IPS-18a (cell line): ENCODE measurements at regions not wholly inside any gene's neighbourhood (a gene's known extent, or its start where the extent isn't known, plus 50 kb on each side); places are given as distances from the start of the nearest gene placed in this dataset.
"Not testable (repeated sequence)": the region's sequence is repeated elsewhere in the genome, so short reads cannot be mapped to it uniquely, and the experiment has no call there.

Experiments used
- H3K27ac ChIP-seq: one replicate; pipeline ENCODE4 v1.5.1; 2013; ENCODE audit warnings: low read length
- H3K27me3 ChIP-seq: one replicate; pipeline ENCODE4 v1.6.1; 2013; ENCODE audit warnings: mild to moderate bottlenecking, low read length; ENCODE audit not compliant: control insufficient read depth, insufficient read depth
- H3K36me3 ChIP-seq: one replicate; pipeline ENCODE4 v1.6.1; 2013; ENCODE audit warnings: low read depth, low read length; ENCODE audit not compliant: control insufficient read depth
- H3K4me1 ChIP-seq: one replicate; pipeline ENCODE4 v1.6.1; 2013; ENCODE audit warnings: low read depth, low read length; ENCODE audit not compliant: control insufficient read depth
- H3K4me3 ChIP-seq: one replicate; pipeline ENCODE4 v1.5.1; 2013; ENCODE audit warnings: low read length
- H3K9ac ChIP-seq: one replicate; pipeline ENCODE4 v1.6.1; 2013; ENCODE audit warnings: mild to moderate bottlenecking, low read length, moderate library complexity
- H3K9me3 ChIP-seq: one replicate; pipeline ENCODE4 v1.6.1; 2013; ENCODE audit warnings: low read depth, low read length; ENCODE audit not compliant: control insufficient read depth

- no peaks in the 10 kb centered on the region for H3K27me3 ChIP-seq
- H3K27ac ChIP-seq: no peak overlapping the region
- H3K9ac ChIP-seq: no peak overlapping the region
- H3K4me3 ChIP-seq: no peak overlapping the region
- no peaks in the 10 kb centered on the region for H3K9me3 ChIP-seq
- no peaks in the 10 kb centered on the region for H3K36me3 ChIP-seq
- no peaks in the 10 kb centered on the region for H3K4me1 ChIP-seq
These were observed 435.6 kb upstream of the CHRM3 start for GRCh38 chr1:238950784-238951183.

DNA sequence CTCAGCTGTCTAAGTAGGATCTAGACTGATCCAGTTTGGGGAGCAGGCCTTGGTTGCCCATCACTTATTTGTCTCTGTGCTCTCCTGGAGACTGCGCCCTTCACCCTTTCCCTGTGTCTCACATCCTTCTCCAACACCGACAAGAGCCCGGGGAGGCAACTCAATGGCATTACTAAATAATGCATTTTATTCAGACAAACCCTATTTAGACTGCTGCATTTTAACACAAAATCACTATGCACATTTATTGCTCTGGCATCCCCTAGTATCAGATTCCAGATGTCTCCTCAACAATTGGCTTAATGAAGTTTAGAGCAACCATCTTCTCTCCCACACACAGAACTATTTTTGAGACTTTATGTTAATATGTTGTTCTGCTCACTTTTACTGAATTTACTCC, 436.4 kb upstream of the CHRM3 start:
- Histone ChIP-seq H3K9ac (no peak overlapping the region), H3K27ac (no peak overlapping the region)

DNA sequence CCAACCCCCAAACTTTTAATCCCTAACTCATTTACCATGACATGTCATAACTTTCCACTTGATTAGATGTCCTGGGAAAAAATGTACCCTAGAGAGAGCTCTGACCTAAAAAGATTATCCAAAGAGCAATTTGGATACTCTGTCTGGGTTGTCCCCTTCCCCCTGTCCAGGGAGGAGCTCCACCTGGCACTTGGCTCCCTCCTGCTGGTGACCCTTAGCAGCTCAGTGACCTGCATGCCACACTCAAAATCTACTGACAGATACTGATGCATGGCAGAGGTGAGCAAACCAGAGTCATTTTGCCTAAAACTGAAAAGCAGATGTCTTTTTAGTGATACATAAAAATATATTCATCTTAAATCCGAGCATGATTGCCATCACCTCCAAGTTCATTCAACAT, 442.3 kb upstream of the CHRM3 start:
- H3K9ac ChIP-seq: no peak overlapping the region
- no peaks in the 10 kb centered on the region for H3K27me3 ChIP-seq
- no peaks in the 10 kb centered on the region for H3K9me3 ChIP-seq
- no peak overlapping the region for H3K27ac ChIP-seq
- H3K4me1 ChIP-seq: no peaks in the 10 kb centered on the region
- no peaks in the 10 kb centered on the region for H3K36me3 ChIP-seq
- H3K4me3 ChIP-seq: no peak overlapping the region

More for the DNA sequence above, 436.4 kb upstream of the CHRM3 start:
- H3K36me3 ChIP-seq: no peaks in the 10 kb centered on the region
- H3K4me1 ChIP-seq: no peaks in the 10 kb centered on the region
- no peaks in the 10 kb centered on the region for H3K9me3 ChIP-seq
- H3K27me3 ChIP-seq: no peaks in the 10 kb centered on the region
- no peak overlapping the region for H3K4me3 ChIP-seq

DNA sequence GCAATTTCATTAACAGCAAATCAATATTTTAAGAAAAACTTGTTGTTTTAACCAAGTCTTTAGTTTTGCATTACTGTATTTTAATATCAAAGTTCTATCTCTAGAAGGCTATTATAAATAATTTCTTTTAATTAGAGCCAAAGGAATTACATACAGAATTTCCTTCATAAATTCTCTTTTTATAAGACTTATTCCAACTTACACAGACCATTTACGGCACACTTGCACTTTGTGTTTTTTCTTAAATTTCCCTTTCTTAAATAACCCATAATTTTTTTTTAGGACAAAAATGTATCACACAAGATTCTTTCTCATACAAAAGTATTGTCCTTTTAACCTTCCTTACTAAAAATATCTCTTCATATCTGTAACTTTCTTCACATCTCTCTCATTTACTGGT, 458.5 kb upstream of the CHRM3 start:
- Histone ChIP-seq H3K4me1 (no peaks in the 10 kb centered on the region), H3K27me3 (no peaks in the 10 kb centered on the region), H3K4me3 (no peak overlapping the region), H3K9me3 (peaks cover 25% of the 10 kb centered on the region), H3K36me3 (no peaks in the 10 kb centered on the region), H3K9ac (no peak overlapping the region), H3K27ac (no peak overlapping the region)

DNA sequence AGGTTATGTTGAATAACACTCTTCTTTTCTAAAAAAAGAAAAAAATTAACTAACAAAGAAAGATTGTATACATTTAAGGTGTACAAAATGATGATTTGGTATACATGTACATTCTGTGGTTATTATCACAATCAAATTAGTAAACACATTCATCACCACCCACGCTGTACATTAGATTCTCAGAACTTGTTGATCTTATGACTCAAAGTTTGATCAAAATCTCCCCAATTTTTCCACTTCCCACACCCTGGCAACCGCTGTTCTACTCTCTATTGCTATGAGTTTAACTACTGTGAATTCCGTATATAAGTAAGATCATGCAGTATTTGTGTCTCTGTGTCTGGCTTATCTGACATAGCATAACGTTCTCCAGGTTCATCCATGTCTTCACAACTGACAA, 469.5 kb upstream of the CHRM3 start:
- Histone ChIP-seq H3K36me3 (no peaks in the 10 kb centered on the region), H3K9me3 (no peaks in the 10 kb centered on the region), H3K27me3 (no peaks in the 10 kb centered on the region), H3K4me1 (no peaks in the 10 kb centered on the region), H3K27ac (no peak overlapping the region), H3K4me3 (no peak overlapping the region), H3K9ac (no peak overlapping the region)

GRCh38 chr1:238914346-238914745, 472.0 kb upstream of the CHRM3 start:
- H3K4me3 ChIP-seq: no peak overlapping the region
- no peaks in the 10 kb centered on the region for H3K9me3 ChIP-seq
- H3K9ac ChIP-seq: no peak overlapping the region
- no peaks in the 10 kb centered on the region for H3K27me3 ChIP-seq
- H3K4me1 ChIP-seq: no peaks in the 10 kb centered on the region
- no peaks in the 10 kb centered on the region for H3K36me3 ChIP-seq
- H3K27ac ChIP-seq: no peak overlapping the region

DNA sequence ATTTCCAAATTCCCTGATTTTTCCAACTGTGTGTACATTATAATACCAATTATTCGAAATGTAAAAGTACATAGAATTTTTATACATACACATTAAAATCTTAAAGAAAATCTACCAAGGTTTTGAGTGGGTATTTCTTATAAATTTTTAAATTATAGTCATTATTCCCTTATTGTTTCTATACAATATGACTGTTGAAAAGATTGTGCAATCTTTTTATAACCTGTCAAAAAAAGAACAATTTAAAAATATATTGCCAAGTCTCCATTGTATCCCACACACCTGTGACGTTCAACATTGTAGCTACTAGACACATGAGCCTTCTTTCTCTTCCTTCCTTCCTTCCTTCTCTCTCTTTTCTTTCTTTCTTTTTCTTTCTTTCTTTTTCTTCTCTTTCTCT, 473.2 kb upstream of the CHRM3 start:
- Histone ChIP-seq H3K9ac (no peak overlapping the region), H3K9me3 (no peaks in the 10 kb centered on the region), H3K4me3 (no peak overlapping the region), H3K27me3 (no peaks in the 10 kb centered on the region), H3K4me1 (no peaks in the 10 kb centered on the region), H3K27ac (no peak overlapping the region), H3K36me3 (no peaks in the 10 kb centered on the region)

GRCh38 chr1:238912148-238912547, 474.2 kb upstream of the CHRM3 start:
- Histone ChIP-seq H3K4me1 (no peaks in the 10 kb centered on the region), H3K9me3 (no peaks in the 10 kb centered on the region), H3K36me3 (no peaks in the 10 kb centered on the region), H3K27ac (no peak overlapping the region), H3K27me3 (no peaks in the 10 kb centered on the region), H3K4me3 (no peak overlapping the region), H3K9ac (no peak overlapping the region)

DNA sequence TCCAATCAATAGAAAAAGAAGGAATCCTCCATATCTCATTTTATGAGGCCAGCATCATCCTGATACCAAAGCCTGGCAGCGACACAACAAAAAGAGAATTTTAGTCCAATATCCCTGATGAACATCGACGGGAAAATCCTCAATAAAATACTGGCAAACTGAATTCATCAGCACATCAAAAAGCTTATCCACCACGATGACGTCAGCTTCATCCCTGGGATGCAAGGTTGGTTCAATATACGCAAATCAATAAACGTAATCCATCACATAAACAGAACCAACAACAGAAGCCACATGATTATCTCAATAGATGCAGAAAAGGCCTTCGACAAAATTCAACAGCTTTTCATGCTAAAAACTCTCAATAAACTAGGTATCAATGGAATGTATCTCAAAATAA, 483.6 kb upstream of the CHRM3 start:
- not testable (repeated sequence) for H3K27me3 ChIP-seq, H3K4me3 ChIP-seq, H3K9me3 ChIP-seq, H3K27ac ChIP-seq, H3K4me1 ChIP-seq, H3K36me3 ChIP-seq, H3K9ac ChIP-seq

GRCh38 chr1:238900334-238900865, 486.0 kb upstream of the CHRM3 start:
- Histone ChIP-seq H3K27me3 (no peaks in the 10 kb centered on the region), H3K9ac (no peak overlapping the region), H3K4me3 (no peak overlapping the region), H3K4me1 (no peaks in the 10 kb centered on the region), H3K27ac (no peak overlapping the region), H3K36me3 (no peaks in the 10 kb centered on the region), H3K9me3 (no peaks in the 10 kb centered on the region)

- no peak overlapping the region for H3K4me3 ChIP-seq
- H3K9me3 ChIP-seq: no peaks in the 10 kb centered on the region
- H3K27me3 ChIP-seq: no peaks in the 10 kb centered on the region
- no peak overlapping the region for H3K27ac ChIP-seq
- no peak overlapping the region for H3K9ac ChIP-seq
- no peaks in the 10 kb centered on the region for H3K4me1 ChIP-seq
- H3K36me3 ChIP-seq: no peaks in the 10 kb centered on the region
These were observed 487.5 kb upstream of the CHRM3 start for GRCh38 chr1:238898856-238899255.

GRCh38 chr1:238895911-238896310, 490.5 kb upstream of the CHRM3 start:
- Histone ChIP-seq H3K4me1 (no peaks in the 10 kb centered on the region), H3K9me3 (no peaks in the 10 kb centered on the region), H3K27me3 (no peaks in the 10 kb centered on the region), H3K27ac (no peak overlapping the region), H3K4me3 (no peak overlapping the region), H3K36me3 (no peaks in the 10 kb centered on the region), H3K9ac (no peak overlapping the region)
